Activated naive CD4-positive, alpha-beta T cell treated with anti-CD3 and anti-CD28 coated beads for 36 hours (primary cell): ENCODE measurements at regions not wholly inside any gene's neighbourhood (a gene's known extent, or its start where the extent isn't known, plus 50 kb on each side); places are given as distances from the start of the nearest gene placed in this dataset.
"Not testable (repeated sequence)": the region's sequence is repeated elsewhere in the genome, so short reads cannot be mapped to it uniquely, and the experiment has no call there.

ENCODE experiments used
- CTCF ChIA-PET: fragments of 350-600 bp; sonication (Branson Sonifier 250); formaldehyde crosslinking; loops from one replicate; lab custom pipeline; 2021; ENCODE audit warnings: antibody characterized with exemption; lab: Charles Lee
- DNase-seq: peaks from one replicate; pipeline ENCODE4 v3.0.0-alpha.2; 2020
- H3K27ac Mint-ChIP-seq: one replicate; pipeline ENCODE4 v1.8.0; 2021; ENCODE audit warnings: mild to moderate bottlenecking, mixed read lengths
- H3K27me3 Mint-ChIP-seq: one replicate; pipeline ENCODE4 v1.8.0; 2021; ENCODE audit warnings: low read depth, mixed read lengths
- H3K36me3 Mint-ChIP-seq: one replicate; pipeline ENCODE4 v1.8.0; 2021; ENCODE audit warnings: low read depth, mixed read lengths
- H3K4me1 Mint-ChIP-seq: one replicate; pipeline ENCODE4 v1.8.0; 2021; ENCODE audit warnings: low read depth, mixed read lengths
- H3K4me3 Mint-ChIP-seq: one replicate; pipeline ENCODE4 v1.8.0; 2021; ENCODE audit warnings: mild to moderate bottlenecking, moderate library complexity, mixed read lengths
- H3K9me3 Mint-ChIP-seq: one replicate; pipeline ENCODE4 v1.8.0; 2021; ENCODE audit warnings: mixed read lengths
- intact Hi-C: fragments of 100-400 bp; cut with micrococcal nuclease; formaldehyde crosslinking; loops from one replicate; pipeline ENCODE4 v1.15.1; 2023

- peaks cover 2% of the 10 kb centered on the region for H3K4me1 Mint-ChIP-seq
- intact Hi-C loops, result no loop called here
- CTCF ChIA-PET, result interaction anchor here (0.6 to 0.9 kb wide), 2 partner anchors 20 to 748 kb away, joined by 4 read pairs; no protein-coding TSS in a partner anchor
- no peak overlapping the region for H3K27ac Mint-ChIP-seq
- no peaks in the 10 kb centered on the region for H3K36me3 Mint-ChIP-seq
- no peak for DNase-seq
- H3K4me3 Mint-ChIP-seq, result no peak overlapping the region
- H3K9me3 Mint-ChIP-seq, result no peaks in the 10 kb centered on the region
- peaks cover 15% of the 10 kb centered on the region for H3K27me3 Mint-ChIP-seq
Observed at GRCh38 chr11:33967451-33967850, 75.6 kb upstream of the LMO2 start.

DNA sequence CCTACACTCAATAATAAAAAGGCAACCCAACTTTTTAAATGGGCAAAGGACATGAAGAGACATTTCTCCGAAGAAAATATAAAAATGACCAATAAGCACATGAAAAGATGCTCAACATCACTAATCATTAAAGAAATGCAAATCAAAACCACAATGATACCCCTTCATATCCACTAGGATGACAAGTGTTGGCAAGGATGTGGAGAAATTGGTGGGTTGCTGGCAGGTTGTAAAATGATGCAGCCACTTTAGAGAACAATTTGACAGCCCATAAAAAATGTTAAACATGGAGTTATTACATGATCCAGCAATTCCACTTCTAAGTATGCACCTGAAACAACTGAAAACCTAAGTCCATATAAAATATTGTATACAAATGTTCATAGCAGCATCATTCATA lies 73.2 kb upstream of the LMO2 start:
- no peaks in the 10 kb centered on the region for H3K9me3 Mint-ChIP-seq
- DNase-seq, result no peak
- CTCF ChIA-PET, result no interaction called here
- intact Hi-C loops, result no loop called here
- H3K4me1 Mint-ChIP-seq, result no peaks in the 10 kb centered on the region
- no peaks in the 10 kb centered on the region for H3K36me3 Mint-ChIP-seq
- H3K27ac Mint-ChIP-seq, result no peak overlapping the region
- H3K4me3 Mint-ChIP-seq, result no peak overlapping the region
- peaks cover 10% of the 10 kb centered on the region for H3K27me3 Mint-ChIP-seq

- intact Hi-C loops, result no loop called here
- H3K4me1 Mint-ChIP-seq, result no peaks in the 10 kb centered on the region
- no peak for DNase-seq
- CTCF ChIA-PET, result interaction anchor here (0.6 to 1.3 kb wide), 3 partner anchors 15 to 691 kb away, joined by 3 read pairs; no protein-coding TSS in a partner anchor
- no peak overlapping the region for H3K27ac Mint-ChIP-seq
- H3K4me3 Mint-ChIP-seq, result no peak overlapping the region
- peaks cover 9% of the 10 kb centered on the region for H3K27me3 Mint-ChIP-seq
- no peaks in the 10 kb centered on the region for H3K9me3 Mint-ChIP-seq
- H3K36me3 Mint-ChIP-seq, result no peaks in the 10 kb centered on the region
Observed at GRCh38 chr11:33959855-33960400, 68.1 kb upstream of the LMO2 start.

DNA sequence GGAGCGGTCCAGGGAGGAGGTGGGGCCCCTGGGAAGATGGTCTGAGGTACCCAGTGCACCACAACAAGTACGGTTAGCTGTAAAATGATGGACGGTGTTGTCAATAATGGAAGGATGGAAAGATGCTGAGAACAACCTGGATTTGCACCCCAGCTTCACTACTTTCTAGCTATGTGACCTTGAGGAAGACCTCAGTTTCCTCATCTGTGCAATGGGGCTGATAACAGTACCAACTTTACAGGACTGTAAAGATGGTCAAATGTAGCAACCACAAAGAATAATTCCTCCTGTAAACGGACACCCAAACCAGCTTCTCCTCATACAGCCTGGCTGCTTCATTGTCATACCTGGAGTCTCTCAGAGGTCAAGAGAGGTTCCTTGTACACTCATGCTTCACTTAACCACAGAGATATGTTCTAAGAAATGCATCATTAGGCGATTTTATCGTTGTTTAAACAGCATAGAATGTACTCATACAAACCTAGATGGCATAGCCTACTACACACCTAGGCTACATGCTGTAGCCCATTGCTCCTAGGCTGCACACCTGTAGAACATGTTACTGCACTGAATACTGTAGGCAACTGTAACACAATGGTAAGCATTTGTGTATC lies 65.5 kb upstream of the LMO2 start:
- intact Hi-C loops, result no loop called here
- Mint-ChIP-seq H3K27me3 (peaks cover 6% of the 10 kb centered on the region), H3K4me1 (no peaks in the 10 kb centered on the region), H3K27ac (no peak overlapping the region), H3K4me3 (no peak overlapping the region), H3K36me3 (no peaks in the 10 kb centered on the region), H3K9me3 (no peaks in the 10 kb centered on the region)
- no peak for DNase-seq
- CTCF ChIA-PET, result interaction anchor here (0.6 kb wide), 1 partner anchor 1283 kb away, joined by 5 read pairs; no protein-coding TSS in a partner anchor

DNA sequence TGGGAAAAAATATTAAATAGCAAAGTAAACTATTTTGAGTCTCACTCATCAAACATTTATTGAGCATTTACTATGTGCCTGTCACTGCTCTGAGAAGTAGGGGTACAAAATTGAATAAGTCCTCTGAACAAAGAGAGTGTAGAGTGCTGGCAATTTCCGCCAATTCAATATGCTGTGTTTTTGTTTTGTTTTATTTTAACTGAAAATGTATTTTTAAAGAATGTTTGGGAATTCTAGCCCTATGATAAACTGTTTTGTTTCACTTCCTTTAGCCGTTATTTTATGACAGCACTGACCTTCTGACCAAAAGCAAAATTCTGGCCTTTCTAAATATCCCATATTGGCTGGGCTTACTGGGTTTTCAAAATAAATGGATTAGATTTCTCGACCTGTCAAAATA lies 64.7 kb upstream of the LMO2 start:
- intact Hi-C loops, result no loop called here
- CTCF ChIA-PET, result no interaction called here
- H3K36me3 Mint-ChIP-seq, result no peaks in the 10 kb centered on the region

GRCh38 chr11:33953289-33953688 lies 61.4 kb upstream of the LMO2 start:
- CTCF ChIA-PET, result no interaction called here
- no peaks in the 10 kb centered on the region for H3K9me3 Mint-ChIP-seq
- no peak for DNase-seq
- H3K27me3 Mint-ChIP-seq, result peaks cover 5% of the 10 kb centered on the region
- H3K4me1 Mint-ChIP-seq, result no peaks in the 10 kb centered on the region
- no peak overlapping the region for H3K27ac Mint-ChIP-seq
- no peaks in the 10 kb centered on the region for H3K36me3 Mint-ChIP-seq
- intact Hi-C loops, result no loop called here
- H3K4me3 Mint-ChIP-seq, result no peak overlapping the region

More for the DNA sequence above, 64.7 kb upstream of the LMO2 start:
- H3K27me3 Mint-ChIP-seq, result peaks cover 8% of the 10 kb centered on the region
- no peak overlapping the region for H3K27ac Mint-ChIP-seq
- no peaks in the 10 kb centered on the region for H3K4me1 Mint-ChIP-seq
- H3K4me3 Mint-ChIP-seq, result no peak overlapping the region
- H3K9me3 Mint-ChIP-seq, result no peaks in the 10 kb centered on the region
- no peak for DNase-seq

DNA sequence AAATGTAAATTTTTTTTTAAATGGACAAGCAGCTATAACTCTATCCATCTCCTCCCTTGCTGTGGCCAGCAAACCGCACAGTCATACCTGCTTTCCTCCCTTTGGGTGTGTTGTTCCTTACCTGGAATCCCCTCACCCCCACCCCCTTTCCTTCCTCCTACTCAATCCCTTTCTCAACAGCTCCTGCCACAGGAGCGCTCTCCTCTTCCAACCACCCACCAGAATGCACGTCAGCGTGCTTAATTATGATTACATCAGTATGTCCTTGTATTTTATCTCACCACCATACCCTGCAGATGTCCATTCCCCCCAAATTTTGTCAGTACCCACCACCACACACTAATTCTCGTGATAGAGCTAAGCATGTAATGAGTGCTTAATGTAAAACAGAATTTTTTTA lies 60.9 kb upstream of the LMO2 start:
- DNase-seq, result no peak
- intact Hi-C loops, result no loop called here
- H3K27me3 Mint-ChIP-seq, result peaks cover 5% of the 10 kb centered on the region
- H3K4me3 Mint-ChIP-seq, result no peak overlapping the region
- no peaks in the 10 kb centered on the region for H3K9me3 Mint-ChIP-seq
- CTCF ChIA-PET, result no interaction called here
- H3K36me3 Mint-ChIP-seq, result no peaks in the 10 kb centered on the region
- H3K4me1 Mint-ChIP-seq, result no peaks in the 10 kb centered on the region
- H3K27ac Mint-ChIP-seq, result no peak overlapping the region

DNA sequence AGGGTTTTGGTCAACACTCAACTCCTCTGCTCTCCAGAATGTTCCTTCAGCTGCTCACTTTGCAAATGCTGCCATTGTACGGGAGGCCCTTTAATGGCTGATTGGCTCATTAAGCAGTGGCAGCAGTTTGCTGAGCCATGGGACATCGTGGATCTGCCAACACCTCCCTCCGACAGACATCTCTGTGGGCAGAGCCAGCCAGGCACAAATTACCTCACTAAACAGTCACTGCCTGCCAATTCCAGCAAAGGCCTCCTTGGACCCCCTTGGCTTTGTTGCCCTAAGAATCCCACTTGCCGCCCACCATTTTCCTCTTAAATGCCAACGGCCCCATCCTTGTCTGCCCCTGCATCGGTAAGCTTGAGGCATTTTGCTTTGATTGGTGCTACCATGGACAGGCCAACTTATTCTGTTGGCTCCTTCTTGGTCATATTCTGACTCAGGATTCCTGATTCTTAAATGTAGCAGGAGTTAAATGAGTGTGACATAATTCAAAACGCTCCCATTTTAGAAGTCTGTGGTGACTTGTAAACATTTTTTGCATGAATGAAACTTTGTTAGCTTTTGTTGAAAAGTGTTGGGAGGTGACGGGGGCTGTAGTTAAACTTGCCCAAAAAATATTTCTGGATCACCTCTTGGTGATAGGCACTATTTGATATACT lies 57.5 kb upstream of the LMO2 start:
- H3K27ac Mint-ChIP-seq, result no peak overlapping the region
- no peak overlapping the region for H3K4me3 Mint-ChIP-seq
- no peaks in the 10 kb centered on the region for H3K9me3 Mint-ChIP-seq
- no peaks in the 10 kb centered on the region for H3K4me1 Mint-ChIP-seq
- H3K27me3 Mint-ChIP-seq, result peaks cover 1% of the 10 kb centered on the region
- CTCF ChIA-PET, result no interaction called here
- intact Hi-C loops, result no loop called here
- H3K36me3 Mint-ChIP-seq, result no peaks in the 10 kb centered on the region
- no peak for DNase-seq

GRCh38 chr11:33948494-33948893 lies 56.6 kb upstream of the LMO2 start:
- intact Hi-C loops, result no loop called here
- Mint-ChIP-seq H3K9me3 (no peaks in the 10 kb centered on the region), H3K36me3 (no peaks in the 10 kb centered on the region), H3K27ac (no peak overlapping the region), H3K27me3 (peaks cover 1% of the 10 kb centered on the region), H3K4me3 (no peak overlapping the region), H3K4me1 (no peaks in the 10 kb centered on the region)
- DNase-seq, result no peak
- CTCF ChIA-PET, result no interaction called here

GRCh38 chr11:33947918-33948317 lies 56.0 kb upstream of the LMO2 start:
- H3K36me3 Mint-ChIP-seq, H3K4me1 Mint-ChIP-seq, H3K27me3 Mint-ChIP-seq, CTCF ChIA-PET, H3K27ac Mint-ChIP-seq, intact Hi-C loops, H3K9me3 Mint-ChIP-seq, DNase-seq, H3K4me3 Mint-ChIP-seq: not testable (repeated sequence)

- Mint-ChIP-seq H3K36me3 (no peaks in the 10 kb centered on the region), H3K27me3 (peaks cover 1% of the 10 kb centered on the region), H3K9me3 (no peaks in the 10 kb centered on the region), H3K4me1 (no peaks in the 10 kb centered on the region), H3K27ac (no peak overlapping the region), H3K4me3 (no peak overlapping the region)
- no peak for DNase-seq
- intact Hi-C loops, result no loop called here
- CTCF ChIA-PET, result no interaction called here
Observed at GRCh38 chr11:33946930-33947329, 55.1 kb upstream of the LMO2 start.

- Mint-ChIP-seq H3K27ac (no peak overlapping the region), H3K4me1 (no peaks in the 10 kb centered on the region), H3K27me3 (no peaks in the 10 kb centered on the region), H3K36me3 (no peaks in the 10 kb centered on the region), H3K9me3 (no peaks in the 10 kb centered on the region), H3K4me3 (no peak overlapping the region)
- DNase-seq, result no peak
- intact Hi-C loops, result no loop called here
- CTCF ChIA-PET, result interaction anchor here (0.6 to 1.0 kb wide), 3 partner anchors 14 to 417 kb away, joined by 3 read pairs; no protein-coding TSS in a partner anchor
Observed at GRCh38 chr11:33945481-33946268, 53.8 kb upstream of the LMO2 start.
